ENCODE measurements at regions not wholly inside any gene's neighbourhood (a gene's known extent, or its start where the extent isn't known, plus 50 kb on each side); places are given as distances from the start of the nearest gene placed in this dataset.

GRCh38 chr7:54811041-54811845 is 52.2 kb upstream of the SEC61G start:
- TF ChIP-seq CTCF (IDR thresholded peaks at IDR 0.05 in 2 of 3, conservative IDR thresholded peaks at IDR 0.05 in 1 of 3; ENCODE audit: borderline replicate concordance in 1 of 3, insufficient read depth in 1 of 3, low read depth in 2 of 3, low read length in 2 of 3) (no peak), POLR2A (IDR thresholded peaks at IDR 0.05; ENCODE audit: borderline replicate concordance, extremely low read depth, insufficient read depth, insufficient read length) (no peak), YY1 (IDR thresholded peaks at IDR 0.05; ENCODE audit: extremely low read depth, insufficient replicate concordance, low read depth, low read length) (no peak), EZH2 (IDR thresholded peaks at IDR 0.05) (no peak), EZH2phosphoT487 (IDR thresholded peaks at IDR 0.05; ENCODE audit: borderline replicate concordance) (no peak), RAD21 (IDR thresholded peaks at IDR 0.05; ENCODE audit: low read depth) (no peak), TCF7L2 (IDR thresholded peaks at IDR 0.05; ENCODE audit: borderline replicate concordance, extremely low read depth, insufficient read depth, insufficient read length) (no peak), CEBPB (IDR thresholded peaks at IDR 0.05; ENCODE audit: low read depth) (no peak), SIN3A (IDR thresholded peaks at IDR 0.05; ENCODE audit: low read depth) (no peak), POLR2AphosphoS5 (IDR thresholded peaks at IDR 0.05; ENCODE audit: low read depth, low read length) (no peak), ATF3 (IDR thresholded peaks at IDR 0.05) (no peak)
- TF ChIP-seq, protein P1, sequence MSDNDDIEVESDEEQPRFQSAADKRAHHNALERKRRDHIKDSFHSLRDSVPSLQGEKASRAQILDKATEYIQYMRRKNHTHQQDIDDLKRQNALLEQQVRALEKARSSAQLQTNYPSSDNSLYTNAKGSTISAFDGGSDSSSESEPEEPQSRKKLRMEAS (IDR thresholded peaks at IDR 0.05): no peak
